A673 (cell line): ENCODE measurements at regions not wholly inside any gene's neighbourhood (a gene's known extent, or its start where the extent isn't known, plus 50 kb on each side); places are given as distances from the start of the nearest gene placed in this dataset.

Experiments
- BruUV-seq: library from RNA; stranded (reverse); fragments of 400-500 nt; replicated peaks from 2 replicates; lab custom pipeline; 2021; lab: Mats Ljungman, UMichigan
- CTCF ChIA-PET: fragments of 300-600 bp; sonication (Branson Sonifier 250); formaldehyde crosslinking; loops from one replicate; lab custom pipeline; 2022; ENCODE audit warnings: antibody characterized with exemption; lab: Charles Lee
- POLR2A ChIA-PET: fragments of 300-600 bp; sonication (Branson Sonifier 250); formaldehyde crosslinking; loops from one replicate; lab custom pipeline; 2022; ENCODE audit warnings: antibody characterized with exemption; ENCODE audit not compliant: low non-redundant PET; lab: Charles Lee
- DNase-seq: peaks from one replicate; pipeline ENCODE4 v3.0.0-alpha.2; 2015; ENCODE audit warnings: low spot score
- H3K27ac ChIP-seq: fragments of 200-600 bp; sonication (generic); 2 replicates; pipeline ENCODE4 v1.5.1; 2016; ENCODE audit warnings: mixed run types, low read depth, mild to moderate bottlenecking, mixed read lengths, antibody characterized with exemption, low read length; ENCODE audit not compliant: poor library complexity, severe bottlenecking
- H3K27me3 ChIP-seq: fragments of 200-600 bp; sonication (generic); replicated peaks from 2 replicates; pipeline ENCODE4 v1.6.1; 2017; ENCODE audit warnings: mixed run types, low read depth, mild to moderate bottlenecking, mixed read lengths, antibody characterized with exemption, low read length; ENCODE audit not compliant: insufficient read depth, poor library complexity
- H3K36me3 ChIP-seq: fragments of 200-600 bp; sonication (generic); 2 replicates; pipeline ENCODE4 v1.6.1; 2016; ENCODE audit warnings: mixed run types, mild to moderate bottlenecking, mixed read lengths, antibody characterized with exemption, low read length; ENCODE audit not compliant: insufficient read depth, poor library complexity, severe bottlenecking
- H3K4me1 ChIP-seq: fragments of 200-600 bp; sonication (generic); 2 replicates; pipeline ENCODE4 v1.6.1; 2017; ENCODE audit warnings: mixed run types, mild to moderate bottlenecking, mixed read lengths, antibody characterized with exemption, low read length; ENCODE audit not compliant: insufficient read depth, poor library complexity, severe bottlenecking
- H3K4me3 ChIP-seq: fragments of 200-600 bp; sonication (generic); 2 replicates; pipeline ENCODE4 v1.5.1; 2016; ENCODE audit warnings: low read depth, mixed run types, mild to moderate bottlenecking, mixed read lengths, low read length; ENCODE audit not compliant: poor library complexity, severe bottlenecking
- H3K9me3 ChIP-seq: fragments of 200-600 bp; sonication (generic); 2 replicates; pipeline ENCODE4 v1.6.1; 2016; ENCODE audit warnings: mixed run types, low read depth, mild to moderate bottlenecking, mixed read lengths, antibody characterized with exemption, low read length; ENCODE audit not compliant: poor library complexity, severe bottlenecking
- EZH2 ChIP-seq: fragments of 200-600 bp; sonication (generic); IDR thresholded peaks from 2 replicates; pipeline ENCODE4 v1.6.1; 2017; ENCODE audit warnings: borderline replicate concordance, low read depth, mild to moderate bottlenecking, mixed read lengths, antibody characterized with exemption, low read length; ENCODE audit not compliant: poor library complexity, severe bottlenecking
- intact Hi-C: fragments of 100-400 bp; cut with micrococcal nuclease; formaldehyde crosslinking; loops from one replicate; pipeline ENCODE4 v1.10.0; 2022; ENCODE audit not compliant: unreplicated experiment
- TF ChIP-seq, protein P1 (sequence below): fragments of 300-800, 200-600 bp; sonication (generic); conservative IDR thresholded peaks from 2 replicates; pipeline ENCODE4 v1.5.1; 2017; ENCODE audit warnings: low read depth, mild to moderate bottlenecking, antibody characterized with exemption, low read length, moderate library complexity, mixed read lengths

DNA sequence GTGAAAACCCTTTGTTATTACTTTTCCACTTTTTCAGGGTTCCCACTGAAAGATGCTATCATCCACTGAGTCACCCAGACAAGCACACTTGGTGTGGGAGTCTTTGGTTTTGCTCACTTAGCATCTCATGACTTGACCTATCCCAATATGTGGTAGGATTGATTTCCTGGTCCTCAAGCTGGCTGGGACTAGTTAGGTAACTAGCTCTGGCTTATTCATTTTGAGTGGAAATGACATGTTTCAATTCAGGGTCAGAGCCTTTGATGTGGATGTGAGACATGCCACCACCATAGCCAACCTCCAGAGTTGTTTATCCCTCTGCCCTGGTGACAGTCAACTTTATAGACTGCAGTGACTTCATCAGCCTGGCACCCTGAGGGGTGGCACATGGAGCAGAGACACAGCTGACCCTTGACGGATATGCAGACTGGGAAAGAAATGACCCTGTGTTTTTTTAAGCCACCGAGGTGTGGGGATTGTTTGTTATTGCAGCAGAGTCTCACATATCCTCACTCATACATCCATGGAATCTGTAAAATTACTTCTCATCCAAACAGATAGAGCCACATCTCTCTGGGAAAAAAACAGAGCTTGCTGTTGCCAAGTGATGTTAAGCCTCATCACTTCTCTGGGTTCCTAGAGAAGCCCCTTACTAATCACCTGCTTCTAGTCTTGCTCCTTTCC lies 699.9 kb downstream of the MATN1 start:
- POLR2A ChIA-PET: no interaction called here
- DNase-seq: no peak
- intact Hi-C loops: no loop called here
- Histone ChIP-seq H3K4me1 (no peaks in the 10 kb centered on the region), H3K36me3 (no peaks in the 10 kb centered on the region), H3K27ac (no peak overlapping the region), H3K4me3 (no peak overlapping the region), H3K9me3 (no peaks in the 10 kb centered on the region), H3K27me3 (peaks cover 3% of the 10 kb centered on the region)
- BruUV-seq: no TSS peak
- TF ChIP-seq, protein P1, sequence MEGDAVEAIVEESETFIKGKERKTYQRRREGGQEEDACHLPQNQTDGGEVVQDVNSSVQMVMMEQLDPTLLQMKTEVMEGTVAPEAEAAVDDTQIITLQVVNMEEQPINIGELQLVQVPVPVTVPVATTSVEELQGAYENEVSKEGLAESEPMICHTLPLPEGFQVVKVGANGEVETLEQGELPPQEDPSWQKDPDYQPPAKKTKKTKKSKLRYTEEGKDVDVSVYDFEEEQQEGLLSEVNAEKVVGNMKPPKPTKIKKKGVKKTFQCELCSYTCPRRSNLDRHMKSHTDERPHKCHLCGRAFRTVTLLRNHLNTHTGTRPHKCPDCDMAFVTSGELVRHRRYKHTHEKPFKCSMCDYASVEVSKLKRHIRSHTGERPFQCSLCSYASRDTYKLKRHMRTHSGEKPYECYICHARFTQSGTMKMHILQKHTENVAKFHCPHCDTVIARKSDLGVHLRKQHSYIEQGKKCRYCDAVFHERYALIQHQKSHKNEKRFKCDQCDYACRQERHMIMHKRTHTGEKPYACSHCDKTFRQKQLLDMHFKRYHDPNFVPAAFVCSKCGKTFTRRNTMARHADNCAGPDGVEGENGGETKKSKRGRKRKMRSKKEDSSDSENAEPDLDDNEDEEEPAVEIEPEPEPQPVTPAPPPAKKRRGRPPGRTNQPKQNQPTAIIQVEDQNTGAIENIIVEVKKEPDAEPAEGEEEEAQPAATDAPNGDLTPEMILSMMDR: no peak
- TF ChIP-seq EZH2: no peak
- CTCF ChIA-PET: no interaction called here

DNA sequence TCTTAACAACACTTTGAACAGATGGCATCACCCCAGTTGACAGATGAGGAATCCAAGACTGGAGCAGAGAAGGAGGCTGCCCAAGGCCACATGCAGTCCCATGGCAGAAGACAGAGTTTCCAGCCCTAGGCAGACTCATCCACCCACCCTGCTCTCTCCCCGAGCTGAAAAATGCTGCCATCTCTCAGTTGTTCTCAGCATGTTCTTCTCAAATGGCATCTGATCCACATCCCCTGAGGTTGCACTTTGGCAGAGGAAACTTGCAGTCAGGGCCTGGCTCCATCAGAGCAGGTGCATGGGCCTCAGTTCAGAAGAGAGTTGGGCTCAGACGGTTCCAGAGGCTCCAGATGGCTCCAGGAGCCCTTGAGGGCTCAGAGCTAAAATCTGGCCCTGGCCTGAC lies 709.4 kb downstream of the MATN1 start:
- CTCF ChIA-PET: no interaction called here
- no TSS peak for BruUV-seq

DNA sequence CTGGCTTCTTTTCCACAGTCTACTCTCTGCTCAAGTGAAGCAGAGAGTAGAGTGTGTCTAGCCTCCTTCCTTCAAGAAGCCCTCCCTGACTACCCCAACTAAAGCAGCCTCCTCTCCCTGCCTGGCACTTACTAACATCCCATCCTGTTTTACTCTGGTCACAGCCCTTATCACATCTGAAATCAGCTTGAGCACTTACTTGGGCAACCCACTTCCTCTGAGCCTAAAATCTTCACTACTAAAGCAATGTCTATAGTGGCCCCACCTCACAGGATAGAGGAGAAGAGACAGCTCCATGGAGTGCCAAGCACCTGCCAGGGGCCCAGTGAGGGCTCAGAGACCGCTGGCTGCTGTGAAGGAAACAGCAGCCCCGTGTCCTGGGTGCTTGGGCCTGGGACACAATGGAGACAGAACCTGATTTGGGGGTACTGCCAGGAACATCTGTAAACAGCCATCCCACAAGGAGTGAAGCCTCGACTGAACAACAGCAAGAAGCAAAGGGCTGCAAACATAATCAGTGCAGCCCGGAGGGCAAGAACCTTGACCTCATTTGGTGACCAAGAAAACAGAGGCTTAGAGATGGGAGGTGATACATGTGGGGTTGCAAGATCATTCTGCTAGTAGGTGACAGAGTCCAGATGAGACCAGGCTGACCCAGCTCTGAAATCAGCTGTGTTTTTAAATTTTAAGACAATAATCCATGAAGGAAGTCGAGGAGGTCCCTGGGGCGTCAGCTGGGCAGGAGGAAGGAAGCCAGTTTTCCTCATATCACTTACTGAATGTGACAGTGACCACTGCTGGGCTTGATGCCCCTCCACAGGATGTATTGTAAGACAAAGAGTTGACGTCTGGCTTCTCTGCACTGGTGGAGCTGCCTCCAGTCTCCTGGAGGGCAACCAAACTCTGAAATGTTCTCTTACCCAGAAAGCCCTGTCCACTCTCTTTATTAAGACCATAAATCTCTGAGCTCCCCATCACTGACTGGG lies 710.6 kb downstream of the MATN1 start:
- DNase-seq: no peak
- BruUV-seq: no TSS peak
- CTCF ChIA-PET: no interaction called here

More for the DNA sequence above, 709.4 kb downstream of the MATN1 start:
- Histone ChIP-seq H3K27ac (no peak overlapping the region), H3K9me3 (no peaks in the 10 kb centered on the region), H3K4me1 (no peaks in the 10 kb centered on the region), H3K27me3 (no peaks in the 10 kb centered on the region), H3K4me3 (no peak overlapping the region), H3K36me3 (no peaks in the 10 kb centered on the region)
- TF ChIP-seq EZH2: no peak
- TF ChIP-seq, protein P1: no peak
- POLR2A ChIA-PET: no interaction called here
- DNase-seq: no peak
- intact Hi-C loops: no loop called here

More for the DNA sequence above, 710.6 kb downstream of the MATN1 start:
- POLR2A ChIA-PET: no interaction called here
- no peaks in the 10 kb centered on the region for H3K27me3 ChIP-seq
- H3K27ac ChIP-seq: no peak overlapping the region
- no peak overlapping the region for H3K4me3 ChIP-seq
- TF ChIP-seq, protein P1: no peak
- no peak for TF ChIP-seq EZH2
- no peaks in the 10 kb centered on the region for H3K9me3 ChIP-seq
- intact Hi-C loops: no loop called here
- H3K36me3 ChIP-seq: no peaks in the 10 kb centered on the region
- H3K4me1 ChIP-seq: no peaks in the 10 kb centered on the region
